ENCODE measurements at regions not wholly inside any gene's neighbourhood (a gene's known extent, or its start where the extent isn't known, plus 50 kb on each side); places are given as distances from the start of the nearest gene placed in this dataset.
A peak's percentile ranks its signal among the peaks of the same experiment; 100 is the strongest.

DNA sequence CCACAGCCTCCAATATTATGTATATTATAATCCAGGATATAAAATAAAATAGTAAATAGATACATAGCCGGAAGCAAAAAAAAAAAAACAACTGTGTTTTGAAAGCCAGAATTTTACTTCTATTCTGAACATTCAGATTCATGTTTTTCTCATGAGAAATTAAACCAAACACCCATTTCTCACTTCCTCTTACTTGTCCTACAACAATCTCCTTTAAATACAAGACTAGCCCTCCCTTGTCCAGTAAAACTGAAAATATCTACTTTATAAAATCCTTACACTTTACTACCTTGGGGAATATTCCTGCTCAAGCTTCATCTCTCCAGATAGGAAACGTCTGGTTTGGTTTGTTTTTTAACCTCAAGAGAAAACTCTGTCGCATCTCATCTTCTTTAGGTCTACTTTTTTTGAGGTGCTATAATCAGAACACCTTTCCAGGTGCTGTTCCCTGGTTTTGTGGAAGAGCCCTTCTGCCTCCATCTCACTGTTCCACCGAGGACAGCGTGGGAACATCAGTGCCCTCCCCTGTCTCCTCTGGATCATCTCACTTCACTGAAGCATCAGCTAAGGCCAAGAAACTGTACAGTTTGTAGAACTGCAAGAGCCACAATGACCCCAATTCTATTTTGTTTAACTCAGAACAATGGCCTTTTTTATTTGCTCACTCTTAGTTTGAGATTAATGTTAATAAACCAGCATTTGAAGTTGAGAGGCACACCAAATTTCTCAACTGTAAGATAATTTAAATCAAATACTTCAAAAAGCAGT lies 82.0 kb upstream of the ARHGAP32 start:
- intact Hi-C loops (cut with DNase I): no loop called here
- no peak for DNase-seq (ENCODE audit: low spot score)

GRCh38 chr11:129273322-129273721 lies 81.2 kb upstream of the ARHGAP32 start:
- intact Hi-C loops (cut with DNase I): no loop called here
- no peak for DNase-seq (ENCODE audit: low spot score)

- DNase-seq (ENCODE audit: low spot score): no peak
- intact Hi-C loops (cut with DNase I): no loop called here
Observed at GRCh38 chr11:129271030-129271429, 78.9 kb upstream of the ARHGAP32 start.

DNA sequence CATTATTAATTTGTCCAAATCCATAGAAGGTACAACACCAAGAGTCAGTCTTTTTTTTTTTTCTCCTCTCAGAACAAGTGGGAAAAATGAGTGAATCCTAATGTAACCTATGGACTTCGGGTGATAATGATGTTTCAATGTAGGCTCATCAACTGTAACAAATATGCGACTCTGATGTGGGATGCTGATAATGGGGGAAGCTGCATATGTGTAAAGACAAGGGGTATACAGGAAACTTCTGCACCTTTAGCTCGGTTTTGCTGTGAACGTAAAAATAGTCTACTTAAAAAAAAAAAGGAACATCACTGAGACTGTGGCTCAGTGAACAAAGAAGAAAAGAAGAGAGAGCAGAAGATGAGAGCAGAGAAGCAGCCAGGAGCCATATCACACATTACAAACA lies 78.3 kb upstream of the ARHGAP32 start:
- intact Hi-C loops (cut with DNase I): no loop called here

DNA sequence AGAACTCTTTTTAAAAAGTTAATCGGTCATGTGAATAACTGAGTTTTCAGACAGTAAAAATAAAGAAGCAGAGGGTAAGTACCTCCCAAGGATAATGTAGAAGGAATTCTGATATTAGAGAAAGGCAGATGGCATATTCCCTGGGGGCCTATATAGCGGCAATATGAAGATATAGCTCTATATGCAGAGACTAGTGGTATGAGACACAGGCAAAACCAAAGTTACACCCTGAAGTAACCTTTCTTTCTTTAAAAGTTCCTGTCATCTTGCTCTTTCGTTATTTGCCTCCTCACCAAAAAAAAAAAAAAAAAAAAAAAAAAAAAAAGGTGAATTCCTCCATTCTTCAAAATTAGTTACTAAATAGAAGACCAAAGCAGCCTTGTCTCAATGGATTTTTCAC lies 76.2 kb upstream of the ARHGAP32 start:
- DNase-seq (ENCODE audit: low spot score): no peak
- intact Hi-C loops (cut with DNase I): no loop called here

More for the DNA sequence above, 78.3 kb upstream of the ARHGAP32 start:
- DNase-seq (ENCODE audit: low spot score): no peak

GRCh38 chr11:129267716-129268115 lies 75.6 kb upstream of the ARHGAP32 start:
- intact Hi-C loops (cut with DNase I): no loop called here
- no peak for DNase-seq (ENCODE audit: low spot score)

- intact Hi-C loops (cut with DNase I): no loop called here
- no peak for DNase-seq (ENCODE audit: low spot score)
Observed at GRCh38 chr11:129266536-129266935, 74.4 kb upstream of the ARHGAP32 start.

DNA sequence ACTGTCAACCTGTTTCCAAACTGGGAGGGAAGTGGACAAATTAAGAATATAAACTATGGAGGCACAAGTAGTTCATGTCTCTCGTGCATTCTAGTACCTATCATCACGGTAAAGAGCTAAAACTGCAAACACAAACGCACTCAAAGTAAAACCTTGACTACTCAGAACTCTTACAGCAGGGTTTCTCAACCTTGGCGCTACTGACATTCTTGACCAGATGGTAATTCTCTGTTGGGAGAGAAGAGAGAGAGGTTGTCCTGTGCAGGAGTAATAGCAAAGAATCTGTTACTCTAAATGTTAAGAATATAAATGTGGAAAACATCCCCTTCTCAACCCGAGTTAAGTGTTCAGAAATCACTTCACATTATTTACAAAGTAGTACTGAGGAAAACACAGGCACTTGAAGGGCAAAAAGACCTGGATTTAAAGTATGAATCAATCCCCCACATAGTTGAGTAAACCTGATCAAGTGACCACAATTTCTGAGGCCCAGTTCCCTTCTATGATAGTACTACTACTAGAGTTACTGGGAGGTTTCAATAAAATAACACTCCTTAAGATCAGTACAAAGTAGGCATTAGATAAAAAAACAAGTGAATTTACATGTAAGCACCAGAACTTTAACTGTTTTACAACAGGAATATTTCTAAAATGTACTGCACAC lies 73.1 kb upstream of the ARHGAP32 start:
- DNase-seq (ENCODE audit: low spot score): no peak
- intact Hi-C loops (cut with DNase I): no loop called here

DNA sequence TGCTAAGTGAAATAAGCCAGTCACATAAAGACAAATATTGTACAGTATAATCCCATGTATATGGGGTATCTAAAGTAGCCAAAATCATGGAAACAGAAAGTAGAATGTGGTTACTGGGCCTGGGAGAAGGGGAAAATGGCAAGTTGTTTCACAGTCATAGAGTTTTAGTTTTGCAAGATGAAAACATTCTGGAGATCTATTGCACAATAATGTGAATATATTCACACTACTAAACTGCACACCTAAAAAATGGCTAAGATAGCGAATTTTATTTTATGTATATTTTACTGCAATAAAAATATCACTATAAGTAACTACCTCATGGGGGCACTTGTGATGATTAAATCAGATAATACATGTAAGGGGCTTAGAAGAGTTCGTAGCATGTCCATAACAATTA lies 72.0 kb upstream of the ARHGAP32 start:
- no peak for DNase-seq (ENCODE audit: low spot score)
- intact Hi-C loops (cut with DNase I): no loop called here

GRCh38 chr11:129260750-129261149 lies 68.6 kb upstream of the ARHGAP32 start:
- no peak for DNase-seq (ENCODE audit: low spot score)
- intact Hi-C loops (cut with DNase I): no loop called here

DNA sequence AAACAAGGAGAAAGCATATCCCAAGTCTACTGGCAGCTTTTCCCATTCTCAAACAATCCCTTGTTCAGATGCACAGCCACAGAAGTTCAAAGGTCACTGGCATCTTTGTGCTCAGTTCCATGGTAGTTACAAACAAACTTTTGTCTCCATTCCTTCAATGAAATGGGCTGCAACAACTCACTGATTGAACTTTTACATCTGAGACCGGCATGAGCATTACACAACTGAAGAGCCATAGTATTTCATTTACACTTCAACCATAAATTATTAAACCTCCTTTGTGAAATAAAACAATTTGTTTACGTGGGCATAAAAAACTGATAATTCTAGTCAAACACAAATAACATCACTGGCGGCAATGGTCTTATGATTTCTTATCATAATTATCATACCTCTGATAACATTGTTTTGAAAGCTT lies 67.8 kb upstream of the ARHGAP32 start:
- intact Hi-C loops (cut with DNase I): no loop called here

GRCh38 chr11:129258205-129258604 lies 66.1 kb upstream of the ARHGAP32 start:
- DNase-seq (ENCODE audit: low spot score): peak; percentile 45
- intact Hi-C loops (cut with DNase I): no loop called here

More for the DNA sequence above, 67.8 kb upstream of the ARHGAP32 start:
- no peak for DNase-seq (ENCODE audit: low spot score)

DNA sequence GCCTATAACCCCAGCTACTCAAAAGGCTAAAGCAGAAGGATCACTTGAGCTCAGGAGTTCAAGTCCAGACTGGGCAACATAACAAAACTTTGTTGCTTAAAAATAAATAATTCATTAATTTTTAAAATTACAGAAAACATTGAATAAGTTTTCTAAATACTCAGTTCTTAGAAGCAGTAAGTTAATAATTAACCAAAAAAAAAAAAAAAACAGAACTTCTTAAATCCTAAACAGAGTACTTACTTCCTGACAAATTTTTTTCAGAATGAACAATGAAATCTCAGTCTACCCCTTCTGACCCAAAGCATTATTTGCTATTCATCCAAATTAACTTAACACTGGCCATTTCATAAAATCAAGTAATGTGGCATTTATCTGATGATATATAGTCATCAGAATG lies 65.4 kb upstream of the ARHGAP32 start:
- intact Hi-C loops (cut with DNase I): no loop called here
- DNase-seq (ENCODE audit: low spot score): no peak

DNA sequence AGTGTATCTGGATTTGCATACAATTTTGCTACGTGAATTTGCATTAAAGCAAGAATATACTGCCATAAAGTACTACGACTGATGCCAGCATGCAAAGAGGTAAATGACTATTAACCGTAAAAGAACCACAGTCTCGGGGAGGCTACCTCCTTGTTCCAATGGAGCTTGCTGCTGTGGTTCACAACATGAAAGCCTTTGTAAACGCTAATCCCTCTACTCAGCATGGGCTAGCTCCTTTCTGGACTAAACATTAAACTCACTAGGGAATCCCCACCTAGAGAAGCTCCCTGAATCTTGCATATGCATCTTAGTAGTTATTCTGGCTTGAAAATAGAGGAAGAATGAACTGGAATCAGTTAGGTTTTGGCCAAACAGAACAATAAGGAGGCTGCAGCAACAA lies 60.5 kb upstream of the ARHGAP32 start:
- intact Hi-C loops (cut with DNase I): no loop called here
- DNase-seq (ENCODE audit: low spot score): no peak

GRCh38 chr11:129251067-129251466 lies 58.9 kb upstream of the ARHGAP32 start:
- DNase-seq (ENCODE audit: low spot score): no peak
- intact Hi-C loops (cut with DNase I): no loop called here

DNA sequence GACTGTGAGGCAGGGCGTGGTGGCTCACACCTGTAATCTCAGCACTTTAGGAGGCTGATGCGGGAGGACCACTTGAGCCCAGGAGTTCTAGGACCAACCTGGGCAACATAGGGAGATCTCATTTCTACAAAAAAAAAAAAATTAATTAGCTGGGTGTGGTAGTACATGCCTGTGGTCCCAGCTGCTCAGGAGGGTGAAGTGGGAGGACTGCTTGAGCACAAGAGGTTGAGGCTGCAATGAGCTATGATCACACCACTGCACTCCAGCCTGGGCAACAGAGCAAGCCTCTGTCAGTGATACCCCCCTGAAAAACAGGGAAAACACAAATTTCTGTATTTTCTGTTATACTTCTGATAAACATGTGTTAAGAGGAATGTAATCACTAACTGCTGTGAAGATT lies 57.8 kb upstream of the ARHGAP32 start:
- no peak for DNase-seq (ENCODE audit: low spot score)
- intact Hi-C loops (cut with DNase I): no loop called here

DNA sequence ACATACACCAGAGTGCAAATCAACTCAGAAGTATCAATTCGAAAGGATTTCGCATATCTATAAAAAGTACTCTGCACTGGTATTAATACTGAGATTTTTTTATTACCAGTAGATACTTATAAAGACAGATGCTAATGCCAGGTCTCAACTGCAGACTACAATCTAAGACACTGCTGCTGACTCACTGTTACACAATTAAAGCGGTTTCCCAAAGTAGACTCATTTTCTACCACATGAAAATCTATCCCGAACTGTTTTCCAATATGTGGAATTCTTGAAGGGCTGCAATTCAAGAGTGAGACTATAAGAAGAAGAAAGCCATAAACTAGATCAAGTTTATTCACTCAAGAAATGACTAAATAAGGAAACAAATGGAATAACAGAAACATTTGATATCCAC lies 57.2 kb upstream of the ARHGAP32 start:
- DNase-seq (ENCODE audit: low spot score): no peak
- intact Hi-C loops (cut with DNase I): no loop called here

DNA sequence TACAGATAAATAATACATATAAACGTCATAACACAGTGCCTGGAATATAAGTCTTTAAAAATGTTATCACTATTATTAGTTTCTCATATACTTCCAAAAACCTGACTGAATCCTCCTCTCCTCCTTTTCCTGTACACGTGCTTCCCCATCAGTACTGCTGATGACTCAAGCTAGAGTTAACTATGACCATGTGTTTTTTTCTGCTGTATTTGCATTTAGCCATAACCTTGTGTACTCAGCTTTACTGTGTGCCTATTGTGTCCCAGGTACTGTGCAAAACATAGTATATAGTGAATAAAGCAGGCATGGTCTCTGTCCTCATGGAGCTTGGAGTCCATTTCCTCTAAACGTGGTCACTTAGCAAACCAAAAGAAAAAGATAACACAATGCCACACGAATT lies 56.5 kb upstream of the ARHGAP32 start:
- DNase-seq (ENCODE audit: low spot score): no peak
- intact Hi-C loops (cut with DNase I): no loop called here

DNA sequence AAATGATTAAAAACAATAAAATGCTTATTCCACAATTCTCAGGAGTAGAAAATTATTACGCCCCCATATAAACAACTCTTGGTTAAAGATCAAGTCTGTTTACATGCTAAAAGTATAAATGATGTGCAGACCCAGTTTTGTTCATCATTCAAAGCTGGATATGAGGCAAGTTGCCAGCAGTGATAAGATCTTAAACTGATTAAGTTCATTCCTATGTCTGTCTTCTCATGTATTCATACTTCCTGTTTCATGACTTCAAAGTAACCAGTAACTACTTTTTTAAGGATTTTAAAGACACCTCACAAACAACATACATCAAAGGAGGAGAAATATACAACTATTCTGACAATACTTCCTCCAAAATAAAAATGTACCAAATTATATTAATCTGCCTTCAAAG lies 55.0 kb upstream of the ARHGAP32 start:
- intact Hi-C loops (cut with DNase I): no loop called here
- no peak for DNase-seq (ENCODE audit: low spot score)

GRCh38 chr11:129242855-129243254 lies 50.7 kb upstream of the ARHGAP32 start:
- intact Hi-C loops (cut with DNase I): no loop called here
- no peak for DNase-seq (ENCODE audit: low spot score)
